NCI-H1417 treated with DMSO at 0.1 percent for 48 hours (cell line): ENCODE measurements at regions not wholly inside any gene's neighbourhood (a gene's known extent, or its start where the extent isn't known, plus 50 kb on each side); places are given as distances from the start of the nearest gene placed in this dataset.
"Not testable (repeated sequence)": the region's sequence is repeated elsewhere in the genome, so short reads cannot be mapped to it uniquely, and the experiment has no call there.

Source experiments
- DNase-seq: peaks from one replicate; lab custom pipeline; 2025; lab: John Stamatoyannopoulos, UW

DNA sequence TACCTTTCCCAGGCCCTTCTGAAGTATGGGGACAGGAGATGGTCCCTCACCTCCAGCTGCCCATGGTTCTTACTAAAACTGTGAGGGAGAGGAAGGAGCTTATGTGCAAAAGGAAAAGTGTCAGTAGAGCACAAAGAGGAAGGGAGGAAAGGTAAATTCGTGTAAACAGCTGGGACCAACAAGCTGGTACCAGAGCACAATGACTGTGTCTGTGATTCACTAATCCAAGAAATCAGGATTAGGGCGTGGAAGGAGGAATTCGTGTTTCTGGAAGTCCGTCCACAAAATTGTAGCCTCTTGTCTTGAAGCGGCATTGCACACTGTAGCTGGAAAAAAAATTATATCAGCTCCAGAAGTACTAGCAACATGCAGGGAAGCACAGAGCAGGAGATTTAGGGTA is 129.0 kb upstream of the RREB1 start:
- DNase-seq, result no peak

DNA sequence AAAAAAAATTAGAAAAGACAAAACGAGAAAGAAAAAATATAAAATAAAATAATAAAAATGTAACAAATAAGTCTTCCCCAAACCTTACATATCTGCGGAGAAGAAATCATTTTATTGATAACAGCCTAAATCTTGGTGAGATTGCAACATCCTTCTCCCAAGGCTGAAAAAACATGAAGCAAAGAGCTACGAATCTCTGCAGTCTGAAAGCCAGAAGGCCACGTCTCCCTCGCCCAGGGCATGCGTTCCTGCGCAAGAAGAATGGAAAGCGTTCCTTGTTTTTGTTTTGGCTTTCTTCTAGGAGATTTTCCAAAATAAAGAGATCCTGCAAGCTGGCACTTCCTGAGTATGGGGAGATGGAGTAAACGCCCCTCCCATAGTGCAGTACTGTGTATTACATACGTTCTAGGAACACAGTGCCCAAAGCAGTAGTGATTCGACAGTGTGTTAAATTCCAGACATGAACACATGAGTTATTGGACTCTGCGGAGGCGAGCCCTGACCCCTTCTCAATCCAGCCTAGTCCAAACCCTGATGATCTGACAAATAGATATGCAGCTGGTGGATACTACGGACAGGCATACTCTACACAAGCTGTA is 126.7 kb upstream of the RREB1 start:
- no peak for DNase-seq

GRCh38 chr6:6981681-6982322 is 126.0 kb upstream of the RREB1 start:
- no peak for DNase-seq

DNA sequence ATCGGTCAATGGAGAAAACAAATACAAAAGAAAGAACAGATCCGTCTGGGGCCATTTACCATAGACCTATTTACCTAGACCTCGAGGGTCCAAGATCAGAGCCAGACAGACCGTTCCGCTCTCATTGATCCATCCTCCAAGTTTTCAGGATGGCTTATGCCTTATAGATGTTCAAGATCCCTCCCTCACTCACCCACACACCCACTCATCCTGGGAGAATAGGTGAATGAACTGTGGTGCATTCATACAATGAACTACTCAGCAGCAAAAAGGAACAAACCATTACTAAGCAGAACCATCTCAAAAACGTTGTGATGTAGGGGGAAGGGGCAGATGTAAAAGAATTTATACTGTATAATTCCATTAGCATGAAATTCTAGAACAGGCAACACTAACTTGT is 125.1 kb upstream of the RREB1 start:
- DNase-seq, result no peak

DNA sequence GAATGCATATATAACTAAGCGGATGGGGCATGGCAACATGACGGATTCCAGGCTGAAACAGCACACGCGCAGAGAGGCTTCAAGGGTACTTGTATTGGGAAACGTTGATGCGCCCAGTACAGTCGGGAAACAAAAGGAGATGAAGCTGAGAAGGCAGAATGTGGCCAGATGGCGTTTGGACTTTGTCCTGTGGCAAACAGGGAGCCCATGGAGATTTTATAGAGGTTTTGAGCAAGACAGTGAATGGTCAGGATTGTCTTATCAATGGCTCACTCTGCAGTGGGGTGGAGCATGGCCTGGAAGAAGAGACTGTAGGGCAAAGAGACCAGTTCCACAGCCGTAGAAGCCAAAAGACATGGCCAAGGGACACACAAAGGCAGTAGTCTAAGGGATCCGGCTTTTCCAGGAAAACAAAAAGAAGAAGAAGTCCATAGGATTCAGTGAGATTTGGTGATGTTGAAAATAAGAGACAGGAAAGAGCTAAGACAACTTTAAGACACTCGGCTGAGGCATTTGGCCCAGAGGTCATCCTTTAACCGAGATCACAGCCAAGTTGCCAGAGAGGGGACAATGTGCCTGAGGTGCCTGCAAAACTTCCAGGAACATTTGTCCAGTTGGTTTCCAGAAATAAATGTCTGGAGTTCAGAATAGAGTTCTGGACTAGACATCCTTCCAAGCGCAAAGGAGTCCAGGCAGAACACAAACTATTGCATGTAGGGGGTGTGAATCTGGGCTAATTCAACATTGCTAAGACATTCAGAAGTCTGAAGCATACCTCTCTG is 123.0 kb upstream of the RREB1 start:
- DNase-seq, result no peak

GRCh38 chr6:6986344-6986743 is 121.4 kb upstream of the RREB1 start:
- DNase-seq, result no peak

GRCh38 chr6:6987749-6988148 is 120.0 kb upstream of the RREB1 start:
- DNase-seq, result no peak

DNA sequence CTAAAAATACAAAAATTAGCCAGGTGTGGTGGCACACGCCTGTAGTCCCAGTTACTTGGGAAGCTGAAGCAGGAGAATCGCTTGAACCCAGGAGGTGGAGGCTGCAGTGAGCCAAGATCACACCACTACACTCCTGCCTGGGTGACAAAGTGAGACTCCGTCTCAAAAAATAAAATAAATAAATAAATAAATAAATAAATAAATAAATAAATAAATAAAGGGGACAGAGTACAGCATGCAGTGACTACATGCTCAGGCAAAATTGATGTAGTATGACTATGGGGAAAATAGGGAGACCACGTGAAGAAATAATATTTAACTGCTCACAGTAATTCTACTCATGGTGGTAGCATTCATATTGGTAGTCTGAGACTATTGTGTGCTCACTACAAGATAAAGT is 117.7 kb upstream of the RREB1 start:
- DNase-seq, result not testable (repeated sequence)

- DNase-seq, result no peak
Measured at GRCh38 chr6:6993503-6994237, 114.1 kb upstream of the RREB1 start.

DNA sequence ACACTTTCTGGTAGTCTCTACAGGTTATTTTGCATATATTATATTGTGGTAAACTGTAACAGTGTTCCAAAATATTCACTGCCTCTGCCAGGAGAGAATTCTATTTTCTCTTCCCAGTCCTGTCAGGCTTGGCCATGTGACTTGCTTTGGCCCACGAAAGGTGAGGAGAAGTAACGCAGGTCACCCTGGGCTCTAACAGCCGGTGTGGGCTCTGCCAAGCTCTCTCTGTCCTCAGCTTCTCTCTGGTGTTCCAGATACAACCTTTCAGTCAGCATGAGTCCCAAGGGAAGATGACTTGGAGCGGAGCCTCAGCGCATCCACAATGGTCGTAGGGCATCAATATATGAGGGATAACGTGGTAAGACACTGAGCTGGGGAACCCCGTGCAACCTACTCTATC is 113.0 kb upstream of the RREB1 start:
- no peak for DNase-seq

DNA sequence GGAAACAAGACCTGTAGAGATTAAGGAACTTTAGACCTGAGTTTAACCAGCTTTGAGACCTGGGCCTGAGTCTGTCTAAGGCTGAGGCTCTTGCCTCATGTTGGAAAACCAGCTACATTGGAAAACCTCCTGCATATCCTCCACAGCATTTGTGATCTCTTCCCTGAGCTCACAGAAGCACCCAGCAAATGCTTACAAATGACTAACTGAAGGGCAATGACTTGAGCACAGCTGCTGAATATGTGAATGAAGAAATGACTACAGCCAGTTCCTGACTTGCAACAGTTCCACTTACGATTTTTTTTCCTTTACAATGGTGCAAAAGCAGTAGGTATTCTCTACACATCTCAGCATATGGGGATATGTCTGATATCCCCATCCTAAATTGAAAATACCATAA is 112.4 kb upstream of the RREB1 start:
- no peak for DNase-seq

- DNase-seq, result no peak
Measured at GRCh38 chr6:6996124-6996523, 111.6 kb upstream of the RREB1 start.

DNA sequence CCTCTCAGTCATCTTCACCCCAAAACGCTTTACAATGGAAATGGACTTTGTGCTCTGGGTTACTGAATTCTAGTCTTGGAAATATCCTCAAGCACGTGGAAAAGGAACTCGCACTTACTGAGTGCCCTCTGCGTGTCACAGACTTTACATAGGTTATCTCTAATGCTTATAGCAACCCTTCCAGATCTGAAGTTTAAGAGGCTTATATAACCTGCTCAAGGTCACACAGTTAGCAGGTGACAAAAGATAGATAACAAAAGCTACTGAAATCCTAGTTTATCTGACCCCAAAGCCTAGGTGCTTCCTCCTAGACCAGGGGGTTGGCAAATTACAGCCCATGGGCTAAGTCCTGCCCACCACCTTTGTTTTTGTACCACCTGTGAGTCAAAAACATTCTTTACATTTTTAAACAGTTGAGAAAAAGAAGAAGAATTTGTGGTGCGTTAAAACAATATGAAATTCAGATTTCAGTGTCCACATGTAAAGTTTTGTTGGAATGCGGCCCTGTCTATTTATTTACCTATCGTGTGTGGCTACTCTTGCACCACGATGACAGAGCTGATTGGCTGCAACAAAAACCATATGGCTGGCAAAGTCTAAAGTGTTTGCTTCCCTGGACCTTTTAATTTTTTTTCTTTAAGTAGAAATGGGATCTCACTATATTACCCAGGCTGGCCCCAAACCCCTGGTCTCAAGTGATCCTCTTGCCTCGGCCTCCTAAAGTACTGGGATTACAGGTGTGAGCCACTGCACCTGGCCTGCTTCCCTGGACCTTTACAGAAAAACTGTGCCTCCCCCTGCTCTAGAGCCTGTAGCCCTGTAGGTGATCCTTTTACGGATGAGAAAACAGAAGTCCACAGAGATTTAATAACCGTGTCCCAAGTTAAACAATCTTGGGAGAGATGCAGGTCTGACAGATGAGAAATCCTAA is 110.2 kb upstream of the RREB1 start:
- DNase-seq, result no peak

GRCh38 chr6:6998194-6998569 is 109.6 kb upstream of the RREB1 start:
- no peak for DNase-seq

DNA sequence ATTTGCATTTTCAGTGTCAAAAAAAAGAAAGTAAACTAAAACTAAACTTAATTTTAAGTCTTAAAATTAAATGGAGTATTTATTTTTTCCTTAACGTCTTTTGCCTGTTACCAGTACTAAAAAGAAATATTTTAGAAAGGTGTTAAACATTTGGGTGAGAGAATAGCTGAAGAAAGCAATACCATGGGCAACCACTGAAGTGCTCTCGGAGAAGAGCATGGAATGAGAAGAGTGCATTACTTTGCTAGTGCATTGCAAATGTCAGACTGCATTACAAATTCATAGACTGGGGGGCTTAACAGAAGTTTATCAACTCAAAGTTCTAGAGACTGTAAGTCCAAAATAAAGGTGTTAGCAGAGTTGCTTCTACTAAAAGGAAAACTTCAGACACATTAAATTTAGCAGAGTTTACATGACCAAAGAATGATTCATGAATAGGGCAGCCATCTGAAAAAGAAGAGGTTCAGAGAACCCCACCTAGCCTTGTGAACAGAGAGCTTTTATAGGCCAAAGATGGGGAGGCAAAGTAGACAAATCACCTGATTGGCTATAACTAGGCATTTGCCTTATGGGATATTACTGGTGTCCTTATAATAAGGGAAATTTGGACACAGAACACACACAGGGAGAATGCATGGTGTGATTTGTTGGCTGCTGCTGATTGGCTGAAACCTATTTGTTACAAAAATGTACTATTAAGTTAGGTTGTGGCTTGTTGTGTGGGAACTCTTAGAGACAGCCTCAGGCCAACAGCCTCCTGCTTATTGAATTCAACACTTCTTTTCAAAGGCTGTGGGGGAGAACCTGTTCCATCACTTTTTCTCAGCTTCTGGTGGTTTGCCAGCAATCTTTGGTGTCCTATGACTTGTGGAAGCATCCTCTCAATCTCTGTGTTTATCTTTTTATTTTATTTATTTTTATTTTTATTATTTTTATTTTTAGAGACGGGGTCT is 106.7 kb upstream of the RREB1 start:
- no peak for DNase-seq

DNA sequence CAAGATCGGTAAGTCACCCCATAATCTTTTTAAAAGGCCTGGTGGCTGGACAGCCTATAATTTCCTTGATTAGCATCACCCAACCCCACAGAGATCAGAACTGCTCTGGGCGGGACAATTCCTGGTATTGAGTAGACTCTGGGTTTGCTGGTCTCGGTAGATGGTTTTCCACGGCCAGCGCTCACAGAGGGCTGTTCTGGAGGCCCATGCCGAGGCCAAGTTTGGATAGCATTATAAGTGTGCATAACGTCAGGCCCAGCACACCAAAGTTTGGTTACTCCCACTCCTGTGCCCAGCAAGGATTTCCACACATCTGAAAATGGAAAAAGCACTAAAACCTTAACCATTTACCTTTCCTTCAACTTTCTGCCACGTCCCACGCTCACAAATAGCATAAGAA is 104.7 kb upstream of the RREB1 start:
- no peak for DNase-seq

- no peak for DNase-seq
Measured at GRCh38 chr6:7004581-7005297, 103.0 kb upstream of the RREB1 start.

GRCh38 chr6:7006515-7007191 is 101.1 kb upstream of the RREB1 start:
- no peak for DNase-seq

DNA sequence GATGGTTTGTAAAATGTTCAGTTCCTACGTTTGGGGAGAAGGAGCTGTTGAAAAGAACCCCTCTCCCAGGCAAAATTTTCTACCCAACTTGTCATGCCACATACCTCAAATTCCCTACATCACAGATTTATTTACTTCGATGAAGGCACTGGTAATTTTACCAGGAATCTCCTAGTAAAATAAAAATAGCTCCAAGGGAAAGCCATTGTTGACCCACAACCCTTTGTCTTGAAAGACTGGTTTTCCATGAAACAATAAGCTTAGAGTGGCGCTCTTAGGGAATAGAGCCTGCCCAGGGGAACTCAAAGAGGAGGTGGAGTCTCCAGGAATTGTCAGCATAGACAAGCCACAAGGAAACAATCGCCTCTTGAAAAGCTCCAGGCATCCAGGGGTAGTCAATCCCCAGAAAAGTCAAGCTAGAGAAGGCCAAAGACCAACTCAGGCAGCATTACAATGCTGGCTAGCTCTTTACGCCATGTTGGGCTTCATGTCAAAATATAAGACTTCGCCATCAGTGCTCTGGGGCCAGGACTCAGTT is 99.2 kb upstream of the RREB1 start:
- DNase-seq, result no peak
